Calu3 (cell line): ENCODE measurements at regions not wholly inside any gene's neighbourhood (a gene's known extent, or its start where the extent isn't known, plus 50 kb on each side); places are given as distances from the start of the nearest gene placed in this dataset.

Experiments used
- BruUV-seq: library from RNA; stranded (reverse); fragments of 400-500 nt; replicated peaks from 2 replicates; lab custom pipeline; 2021; lab: Mats Ljungman, UMichigan
- CTCF ChIA-PET: fragments of 300-600 bp; sonication (Branson Sonifier 250); formaldehyde crosslinking; loops from one replicate; lab custom pipeline; 2022; ENCODE audit warnings: antibody characterized with exemption; lab: Charles Lee
- DNase-seq: peaks from one replicate; pipeline ENCODE4 v3.0.0; 2022
- H3K27ac Mint-ChIP-seq: one replicate; pipeline ENCODE4 v1.8.0; 2022; ENCODE audit warnings: mixed read lengths; ENCODE audit not compliant: unreplicated experiment
- H3K27me3 Mint-ChIP-seq: one replicate; pipeline ENCODE4 v1.8.0; 2022; ENCODE audit warnings: mixed read lengths; ENCODE audit not compliant: unreplicated experiment
- H3K36me3 Mint-ChIP-seq: one replicate; pipeline ENCODE4 v1.8.0; 2022; ENCODE audit warnings: mild to moderate bottlenecking, moderate library complexity, mixed read lengths; ENCODE audit not compliant: insufficient read depth, unreplicated experiment
- H3K4me1 Mint-ChIP-seq: one replicate; pipeline ENCODE4 v1.8.0; 2022; ENCODE audit warnings: mild to moderate bottlenecking, low read depth, mixed read lengths; ENCODE audit not compliant: unreplicated experiment
- H3K4me3 Mint-ChIP-seq: one replicate; pipeline ENCODE4 v1.8.0; 2022; ENCODE audit warnings: mild to moderate bottlenecking, low read depth, moderate library complexity, mixed read lengths; ENCODE audit not compliant: unreplicated experiment
- H3K9me3 Mint-ChIP-seq: one replicate; pipeline ENCODE4 v1.8.0; 2022; ENCODE audit warnings: low read depth, mixed read lengths; ENCODE audit not compliant: unreplicated experiment
- intact Hi-C: fragments of 100-400 bp; cut with micrococcal nuclease; formaldehyde crosslinking; loops from one replicate; pipeline ENCODE4 v1.10.0; 2022; ENCODE audit not compliant: unreplicated experiment
- TF ChIP-seq, protein P1 (sequence below): fragments of 200-600 bp; IDR thresholded peaks from one replicate; pipeline ENCODE4 v1.8.0; 2022; ENCODE audit warnings: antibody characterized with exemption; ENCODE audit not compliant: unreplicated experiment

DNA sequence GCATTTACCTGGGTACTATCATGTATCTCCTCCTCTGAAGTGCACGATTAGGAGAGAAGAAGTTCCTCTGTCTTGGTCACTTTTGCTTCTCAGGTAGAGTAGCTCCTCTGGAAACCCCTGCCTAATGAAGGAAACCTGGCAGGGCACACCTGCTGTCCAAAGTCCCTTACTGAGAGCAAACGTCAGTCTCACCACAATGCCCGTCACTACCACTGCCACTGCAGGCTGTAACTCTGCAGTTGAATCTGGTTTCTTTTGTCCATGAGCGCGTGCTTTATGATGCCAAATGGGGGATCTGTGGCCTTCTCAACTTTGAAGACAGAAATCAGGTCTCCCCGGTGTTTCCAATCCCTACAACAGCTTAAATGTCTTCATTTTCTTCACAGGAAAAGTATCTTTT, 1068.6 kb downstream of the BCL11B start:
- Mint-ChIP-seq H3K36me3 (no peaks in the 10 kb centered on the region), H3K9me3 (peaks cover 10% of the 10 kb centered on the region), H3K4me3 (no peak overlapping the region), H3K27me3 (no peaks in the 10 kb centered on the region), H3K27ac (no peak overlapping the region), H3K4me1 (no peaks in the 10 kb centered on the region)
- no peak for DNase-seq
- intact Hi-C loops, result no loop called here
- CTCF ChIA-PET, result no interaction called here
- BruUV-seq, result no TSS peak
- TF ChIP-seq, protein P1, sequence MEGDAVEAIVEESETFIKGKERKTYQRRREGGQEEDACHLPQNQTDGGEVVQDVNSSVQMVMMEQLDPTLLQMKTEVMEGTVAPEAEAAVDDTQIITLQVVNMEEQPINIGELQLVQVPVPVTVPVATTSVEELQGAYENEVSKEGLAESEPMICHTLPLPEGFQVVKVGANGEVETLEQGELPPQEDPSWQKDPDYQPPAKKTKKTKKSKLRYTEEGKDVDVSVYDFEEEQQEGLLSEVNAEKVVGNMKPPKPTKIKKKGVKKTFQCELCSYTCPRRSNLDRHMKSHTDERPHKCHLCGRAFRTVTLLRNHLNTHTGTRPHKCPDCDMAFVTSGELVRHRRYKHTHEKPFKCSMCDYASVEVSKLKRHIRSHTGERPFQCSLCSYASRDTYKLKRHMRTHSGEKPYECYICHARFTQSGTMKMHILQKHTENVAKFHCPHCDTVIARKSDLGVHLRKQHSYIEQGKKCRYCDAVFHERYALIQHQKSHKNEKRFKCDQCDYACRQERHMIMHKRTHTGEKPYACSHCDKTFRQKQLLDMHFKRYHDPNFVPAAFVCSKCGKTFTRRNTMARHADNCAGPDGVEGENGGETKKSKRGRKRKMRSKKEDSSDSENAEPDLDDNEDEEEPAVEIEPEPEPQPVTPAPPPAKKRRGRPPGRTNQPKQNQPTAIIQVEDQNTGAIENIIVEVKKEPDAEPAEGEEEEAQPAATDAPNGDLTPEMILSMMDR, result no peak

DNA sequence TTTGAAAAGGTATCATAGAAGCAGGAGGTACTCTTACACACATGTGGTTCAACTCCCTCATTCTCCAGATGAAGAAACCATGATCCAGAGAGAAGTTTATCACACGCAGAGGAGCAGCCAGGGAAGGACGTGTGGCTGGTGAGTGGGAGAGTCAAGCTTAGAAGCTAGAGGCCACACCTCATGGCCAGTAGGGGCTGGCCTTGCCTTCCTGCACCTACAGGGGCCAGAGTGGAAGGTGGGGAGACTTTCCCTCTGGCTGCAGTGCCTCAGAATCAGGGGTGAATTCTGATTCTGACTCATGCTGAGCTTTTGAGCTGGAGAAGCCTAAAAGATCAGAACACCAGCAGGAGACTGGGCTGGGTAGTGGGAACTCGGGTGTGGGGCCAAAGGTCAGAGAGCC, 1067.9 kb downstream of the BCL11B start:
- BruUV-seq, result no TSS peak
- Mint-ChIP-seq H3K9me3 (peaks cover 10% of the 10 kb centered on the region), H3K27ac (no peak overlapping the region), H3K36me3 (no peaks in the 10 kb centered on the region), H3K4me3 (no peak overlapping the region), H3K4me1 (no peaks in the 10 kb centered on the region), H3K27me3 (no peaks in the 10 kb centered on the region)
- intact Hi-C loops, result no loop called here
- DNase-seq, result no peak
- CTCF ChIA-PET, result no interaction called here
- TF ChIP-seq, protein P1, result no peak

DNA sequence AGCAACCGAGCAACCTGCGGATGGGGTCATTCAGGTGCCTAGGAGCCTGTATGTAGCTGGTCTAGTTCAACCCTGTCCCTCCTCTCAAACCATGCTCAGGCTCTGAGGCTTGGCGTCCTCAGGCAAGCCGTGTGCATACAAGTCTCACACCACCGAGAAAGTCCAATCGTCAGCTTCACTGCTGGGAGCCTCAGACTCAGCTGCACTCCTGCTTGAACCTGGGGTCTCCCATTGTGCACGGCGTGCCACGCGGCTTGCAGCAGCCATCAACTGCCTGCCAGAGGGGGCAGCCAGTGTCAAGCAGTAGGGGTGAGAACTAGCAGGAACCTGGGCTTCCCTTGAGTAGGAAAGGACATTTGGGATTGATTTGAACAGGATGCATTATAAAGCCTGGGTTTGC, 1064.6 kb downstream of the BCL11B start:
- CTCF ChIA-PET, result no interaction called here
- TF ChIP-seq, protein P1, result no peak
- no peak overlapping the region for H3K27ac Mint-ChIP-seq
- no peaks in the 10 kb centered on the region for H3K4me1 Mint-ChIP-seq
- DNase-seq, result no peak
- BruUV-seq, result no TSS peak
- intact Hi-C loops, result no loop called here
- peaks cover 16% of the 10 kb centered on the region for H3K9me3 Mint-ChIP-seq
- H3K4me3 Mint-ChIP-seq, result no peak overlapping the region
- no peaks in the 10 kb centered on the region for H3K36me3 Mint-ChIP-seq
- no peaks in the 10 kb centered on the region for H3K27me3 Mint-ChIP-seq

DNA sequence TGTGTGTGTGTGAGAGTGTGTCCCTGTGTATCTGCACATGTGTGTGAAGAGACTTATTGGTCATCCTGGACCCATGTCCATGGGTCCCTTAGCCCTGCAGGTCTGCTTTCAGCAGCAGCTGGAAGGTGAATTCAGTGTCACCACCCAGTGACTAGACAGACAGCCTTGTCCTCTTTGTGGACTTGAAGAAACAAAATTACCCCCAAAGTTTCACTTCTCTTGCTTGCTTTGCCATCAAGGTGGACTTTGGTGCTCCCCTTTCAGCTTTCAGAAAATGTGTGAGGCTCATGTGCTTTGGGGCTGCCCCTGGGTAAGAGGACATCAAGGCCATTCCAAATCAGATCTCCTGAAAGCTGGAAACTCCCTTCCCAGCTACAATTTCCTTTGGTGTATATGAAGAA, 1063.8 kb downstream of the BCL11B start:
- H3K4me1 Mint-ChIP-seq, result no peaks in the 10 kb centered on the region
- intact Hi-C loops, result no loop called here
- CTCF ChIA-PET, result no interaction called here
- no TSS peak for BruUV-seq
- DNase-seq, result no peak
- no peaks in the 10 kb centered on the region for H3K27me3 Mint-ChIP-seq
- H3K27ac Mint-ChIP-seq, result no peak overlapping the region
- no peak overlapping the region for H3K4me3 Mint-ChIP-seq
- H3K9me3 Mint-ChIP-seq, result peaks cover 12% of the 10 kb centered on the region
- TF ChIP-seq, protein P1, result no peak
- H3K36me3 Mint-ChIP-seq, result no peaks in the 10 kb centered on the region
